Neural progenitor cell (in vitro differentiated cells): ENCODE measurements at regions not wholly inside any gene's neighbourhood (a gene's known extent, or its start where the extent isn't known, plus 50 kb on each side); places are given as distances from the start of the nearest gene placed in this dataset.

Experiments used
- DNase-seq: peaks from one replicate; pipeline ENCODE4 v3.0.0-alpha.2; 2016; ENCODE audit warnings: low spot score
- H2AFZ ChIP-seq: fragments of 200-600 bp; sonication (generic); replicated peaks from 2 replicates; pipeline ENCODE4 v1.6.1; 2016; ENCODE audit warnings: antibody characterized with exemption
- H3F3A ChIP-seq: fragments of 200-600 bp; sonication (generic); 2 replicates; pipeline ENCODE4 v1.6.1; 2016; ENCODE audit warnings: antibody characterized with exemption, low read depth
- H3K27ac ChIP-seq: fragments of 200-600 bp; sonication (generic); 2 replicates; pipeline ENCODE4 v1.5.1; 2016; ENCODE audit warnings: mild to moderate bottlenecking
- H3K27me3 ChIP-seq: fragments of 200-600 bp; sonication (generic); 2 replicates; pipeline ENCODE4 v1.6.1; 2016; ENCODE audit warnings: mild to moderate bottlenecking, moderate library complexity
- H3K36me3 ChIP-seq: fragments of 200-600 bp; sonication (generic); 2 replicates; pipeline ENCODE4 v1.5.1; 2016
- H3K4me1 ChIP-seq: fragments of 200-600 bp; sonication (generic); 2 replicates; pipeline ENCODE4 v1.6.1; 2016; ENCODE audit warnings: mixed run types
- H3K4me2 ChIP-seq: fragments of 200-600 bp; sonication (generic); 2 replicates; pipeline ENCODE4 v1.6.1; 2016
- H3K4me3 ChIP-seq: fragments of 200-600 bp; sonication (generic); 2 replicates; pipeline ENCODE4 v1.5.1; 2016
- H3K79me2 ChIP-seq: fragments of 200-600 bp; sonication (generic); 2 replicates; pipeline ENCODE4 v1.6.1; 2016; ENCODE audit warnings: low read depth
- H3K9ac ChIP-seq: fragments of 200-600 bp; sonication (generic); 2 replicates; pipeline ENCODE4 v1.6.1; 2016
- H3K9me3 ChIP-seq: fragments of 200-600 bp; sonication (generic); 2 replicates; pipeline ENCODE4 v1.5.1; 2016; ENCODE audit warnings: low read depth
- H4K20me1 ChIP-seq: fragments of 200-600 bp; sonication (generic); 2 replicates; pipeline ENCODE4 v1.6.1; 2016; ENCODE audit warnings: low read depth
- H3K27ac Mint-ChIP-seq: 3 replicates; pipeline ENCODE4 v1.8.0; 2021; ENCODE audit warnings: mixed read lengths
- H3K27me3 Mint-ChIP-seq: 2 replicates; pipeline ENCODE4 v1.8.0; 2022; ENCODE audit warnings: low read depth, mild to moderate bottlenecking, inconsistent platforms, moderate library complexity, mixed read lengths; ENCODE audit not compliant: insufficient read depth
- H3K36me3 Mint-ChIP-seq: 3 replicates; pipeline ENCODE4 v1.8.0; 2021; ENCODE audit warnings: mixed read lengths
- H3K4me1 Mint-ChIP-seq: 3 replicates; pipeline ENCODE4 v1.8.0; 2021; ENCODE audit warnings: mixed read lengths
- H3K4me3 Mint-ChIP-seq: 3 replicates; pipeline ENCODE4 v1.8.0; 2021; ENCODE audit warnings: mild to moderate bottlenecking, moderate library complexity, mixed read lengths
- H3K9me3 Mint-ChIP-seq: 3 replicates; pipeline ENCODE4 v1.8.0; 2020; ENCODE audit warnings: mixed read lengths
- CTCF ChIP-seq: fragments of 200-600 bp; sonication (generic); IDR thresholded peaks from 2 replicates; pipeline ENCODE4 v1.5.1; 2017; ENCODE audit warnings: antibody characterized with exemption, mild to moderate bottlenecking
- EZH2 ChIP-seq: fragments of 200-600 bp; sonication (generic); IDR thresholded peaks from 2 replicates; pipeline ENCODE4 v1.6.1; 2017; ENCODE audit warnings: antibody characterized with exemption, mild to moderate bottlenecking, moderate library complexity
- EZH2phosphoT487 ChIP-seq: fragments of 200-600 bp; sonication (generic); IDR thresholded peaks from 2 replicates; pipeline ENCODE4 v1.6.1; 2017; ENCODE audit warnings: antibody characterized with exemption

DNA sequence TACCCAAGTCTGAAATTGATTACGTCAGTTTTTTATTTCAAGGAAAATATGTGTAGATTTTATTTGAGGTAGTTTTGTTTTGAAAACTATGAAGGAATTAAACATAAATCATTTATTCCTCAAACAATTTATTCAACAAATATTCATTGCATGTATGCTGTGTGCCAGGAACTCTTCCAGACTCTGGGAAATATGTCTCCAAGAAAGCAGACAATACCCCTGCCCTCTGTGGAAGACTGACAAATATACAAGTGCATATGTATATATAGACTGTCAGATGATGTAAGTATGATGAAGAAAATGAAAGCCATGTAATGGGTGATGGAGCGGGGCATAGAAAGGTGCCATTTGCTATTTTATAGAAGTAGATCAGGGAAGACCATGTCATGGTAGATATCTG, 889.5 kb downstream of the USP25 start:
- Mint-ChIP-seq H3K4me3 (no peak overlapping the region), H3K27ac (no peak overlapping the region), H3K27me3 (no peaks in the 10 kb centered on the region), H3K9me3 (peaks cover 8% of the 10 kb centered on the region), H3K4me1 (no peaks in the 10 kb centered on the region), H3K36me3 (peaks cover 36% of the 10 kb centered on the region)
- Histone ChIP-seq H2AFZ (no peak overlapping the region), H3K27me3 (no peaks in the 10 kb centered on the region), H3K9me3 (no peaks in the 10 kb centered on the region), H3K4me2 (no peak overlapping the region), H3K79me2 (no peaks in the 10 kb centered on the region), H3K36me3 (no peaks in the 10 kb centered on the region), H4K20me1 (no peaks in the 10 kb centered on the region), H3K4me1 (no peaks in the 10 kb centered on the region), H3F3A (no peaks in the 10 kb centered on the region), H3K4me3 (no peak overlapping the region), H3K9ac (no peak overlapping the region), H3K27ac (no peak overlapping the region)
- DNase-seq = no peak
- TF ChIP-seq CTCF = no peak

DNA sequence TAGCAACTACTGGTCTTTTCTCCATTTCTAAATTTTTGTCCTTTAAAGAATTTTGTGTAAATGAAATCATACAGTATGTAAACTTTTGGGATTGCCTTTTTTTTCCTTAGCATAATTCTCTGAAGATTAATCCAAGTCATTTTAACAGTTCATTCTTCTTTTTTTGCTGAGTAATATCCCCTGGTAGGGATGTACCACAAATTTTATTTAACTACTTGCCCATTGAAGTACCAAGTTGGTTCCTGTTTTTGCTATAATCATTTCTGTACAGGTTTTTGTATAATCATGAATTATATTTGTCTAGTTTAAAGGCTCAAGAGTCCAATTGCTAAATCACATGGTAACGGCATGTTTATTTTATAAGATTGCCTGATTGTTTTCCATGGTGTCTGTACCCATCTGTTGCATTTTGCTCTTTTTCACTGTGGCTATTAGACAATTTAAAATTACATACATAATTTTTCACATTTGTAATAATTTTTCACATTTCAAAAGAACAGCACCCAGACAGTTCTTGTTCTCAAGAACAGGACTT, 891.1 kb downstream of the USP25 start:
- peaks cover 35% of the 10 kb centered on the region for H3K36me3 Mint-ChIP-seq
- H3K4me1 Mint-ChIP-seq = peaks cover 5% of the 10 kb centered on the region
- no peaks in the 10 kb centered on the region for H3K36me3 ChIP-seq
- H3K9ac ChIP-seq = no peak overlapping the region
- H3K4me3 ChIP-seq = no peak overlapping the region
- H3K27me3 Mint-ChIP-seq = no peaks in the 10 kb centered on the region
- H3K4me1 ChIP-seq = no peaks in the 10 kb centered on the region
- no peaks in the 10 kb centered on the region for H3K9me3 ChIP-seq
- H3K79me2 ChIP-seq = no peaks in the 10 kb centered on the region
- H3K27me3 ChIP-seq = no peaks in the 10 kb centered on the region
- H3K4me3 Mint-ChIP-seq = no peak overlapping the region
- no peak overlapping the region for H3K27ac ChIP-seq
- DNase-seq = no peak
- TF ChIP-seq EZH2phosphoT487 (no peak), EZH2 (no peak), CTCF (no peak)
- H2AFZ ChIP-seq = no peak overlapping the region
- H3K27ac Mint-ChIP-seq = no peak overlapping the region
- H3K4me2 ChIP-seq = no peak overlapping the region
- H4K20me1 ChIP-seq = no peaks in the 10 kb centered on the region
- no peaks in the 10 kb centered on the region for H3F3A ChIP-seq
- H3K9me3 Mint-ChIP-seq = peaks cover 8% of the 10 kb centered on the region

DNA sequence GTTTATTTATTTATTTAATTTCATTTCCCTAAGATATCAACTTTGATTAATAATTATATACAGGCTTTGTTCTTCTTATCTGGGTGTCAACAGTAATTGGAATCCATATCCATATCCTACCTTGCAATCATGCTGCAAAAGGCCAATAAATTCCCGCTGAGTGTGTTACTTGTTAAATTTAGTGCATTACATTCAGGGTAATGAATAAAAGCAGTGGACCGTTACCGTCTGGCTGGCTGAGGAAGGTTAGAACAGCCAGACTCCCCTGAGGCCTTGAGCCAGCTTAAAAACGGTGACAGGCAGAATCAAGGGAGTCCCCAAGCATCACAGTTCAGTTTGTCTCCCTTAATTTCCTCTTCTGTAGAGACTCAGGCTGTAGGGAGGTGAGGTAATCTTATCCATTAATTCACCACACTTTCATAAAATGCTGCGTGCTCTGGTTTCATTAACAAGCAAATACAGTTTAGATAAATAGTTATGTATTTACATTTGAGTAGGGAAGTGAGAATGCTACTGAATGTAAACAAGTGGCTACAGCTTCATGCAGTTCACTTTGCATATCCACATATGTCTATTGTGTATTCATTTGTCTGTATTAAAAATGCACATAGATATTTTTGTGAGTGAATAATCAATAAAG, 888.2 kb upstream of the CXADR start:
- no peak overlapping the region for H3K4me3 ChIP-seq
- H3K27me3 ChIP-seq = no peaks in the 10 kb centered on the region
- Mint-ChIP-seq H3K36me3 (peaks cover 16% of the 10 kb centered on the region), H3K27me3 (no peaks in the 10 kb centered on the region), H3K4me1 (peaks cover 5% of the 10 kb centered on the region), H3K9me3 (no peaks in the 10 kb centered on the region), H3K4me3 (no peak overlapping the region), H3K27ac (peak overlapping the region; percentile 50)
- H3K36me3 ChIP-seq = no peaks in the 10 kb centered on the region
- no peak overlapping the region for H3K4me2 ChIP-seq
- H3K9me3 ChIP-seq = no peaks in the 10 kb centered on the region
- no peak overlapping the region for H2AFZ ChIP-seq
- no peaks in the 10 kb centered on the region for H3F3A ChIP-seq
- no peak overlapping the region for H3K9ac ChIP-seq
- H3K27ac ChIP-seq = no peak overlapping the region
- no peaks in the 10 kb centered on the region for H3K4me1 ChIP-seq
- TF ChIP-seq EZH2phosphoT487 = no peak
- TF ChIP-seq EZH2 = no peak
- TF ChIP-seq CTCF = no peak
- no peak for DNase-seq
- no peaks in the 10 kb centered on the region for H3K79me2 ChIP-seq
- no peaks in the 10 kb centered on the region for H4K20me1 ChIP-seq
